ENCODE measurements at regions not wholly inside any gene's neighbourhood (a gene's known extent, or its start where the extent isn't known, plus 50 kb on each side); places are given as distances from the start of the nearest gene placed in this dataset.

GRCh38 chr5:56699538-56699937 is 115.8 kb upstream of the MAP3K1 start:
- Histone ChIP-seq H3K4me3 (ENCODE audit: low read length) (no peak overlapping the region), H3K9ac (ENCODE audit: low read length) (no peak overlapping the region), H3K27me3 (ENCODE audit: control insufficient read depth, insufficient read depth, low read length) (no peaks in the 10 kb centered on the region), H3K4me1 (ENCODE audit: control insufficient read depth, insufficient read depth, low read length) (peaks cover 15% of the 10 kb centered on the region), H3K36me3 (ENCODE audit: control insufficient read depth, insufficient read depth, low read length) (no peaks in the 10 kb centered on the region), H3K9me3 (ENCODE audit: control insufficient read depth, low read length) (no peaks in the 10 kb centered on the region)

- peaks cover 15% of the 10 kb centered on the region for H3K4me1 ChIP-seq (ENCODE audit: control insufficient read depth, insufficient read depth, low read length)
- H3K27me3 ChIP-seq (ENCODE audit: control insufficient read depth, insufficient read depth, low read length): no peaks in the 10 kb centered on the region
- H3K4me3 ChIP-seq (ENCODE audit: low read length): no peak overlapping the region
- H3K9ac ChIP-seq (ENCODE audit: low read length): no peak overlapping the region
- H3K9me3 ChIP-seq (ENCODE audit: control insufficient read depth, low read length): no peaks in the 10 kb centered on the region
- no peaks in the 10 kb centered on the region for H3K36me3 ChIP-seq (ENCODE audit: control insufficient read depth, insufficient read depth, low read length)
Measured at GRCh38 chr5:56698463-56699381, 116.6 kb upstream of the MAP3K1 start.

DNA sequence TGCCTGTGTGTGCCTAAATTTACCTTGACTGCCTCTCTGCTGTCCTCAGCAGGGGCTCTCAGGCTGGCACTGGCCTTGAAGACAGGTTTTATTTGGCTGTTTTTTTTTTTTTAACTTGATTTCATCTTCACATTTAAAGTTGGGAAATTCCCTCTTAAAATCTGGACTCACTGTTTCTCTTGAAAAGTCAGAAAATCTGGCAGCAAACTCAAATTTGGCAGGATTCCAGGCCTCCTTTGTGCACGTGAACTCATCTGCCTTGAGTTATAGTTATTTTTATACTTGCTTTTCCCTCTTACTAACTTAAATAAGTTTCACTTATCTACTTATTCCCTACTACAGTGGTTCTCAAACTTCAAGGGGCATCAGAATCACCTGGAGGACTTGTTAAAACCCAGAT is 118.4 kb upstream of the MAP3K1 start:
- H3K9ac ChIP-seq (ENCODE audit: low read length): no peak overlapping the region
- no peaks in the 10 kb centered on the region for H3K9me3 ChIP-seq (ENCODE audit: control insufficient read depth, low read length)
- H3K36me3 ChIP-seq (ENCODE audit: control insufficient read depth, insufficient read depth, low read length): no peaks in the 10 kb centered on the region
- H3K27me3 ChIP-seq (ENCODE audit: control insufficient read depth, insufficient read depth, low read length): no peaks in the 10 kb centered on the region
- H3K4me1 ChIP-seq (ENCODE audit: control insufficient read depth, insufficient read depth, low read length): peaks cover 28% of the 10 kb centered on the region
- no peak overlapping the region for H3K4me3 ChIP-seq (ENCODE audit: low read length)

- Histone ChIP-seq H3K9ac (ENCODE audit: low read length) (no peak overlapping the region), H3K4me1 (ENCODE audit: control insufficient read depth, insufficient read depth, low read length) (peaks cover 15% of the 10 kb centered on the region), H3K4me3 (ENCODE audit: low read length) (no peak overlapping the region), H3K36me3 (ENCODE audit: control insufficient read depth, insufficient read depth, low read length) (no peaks in the 10 kb centered on the region), H3K27me3 (ENCODE audit: control insufficient read depth, insufficient read depth, low read length) (no peaks in the 10 kb centered on the region), H3K9me3 (ENCODE audit: control insufficient read depth, low read length) (no peaks in the 10 kb centered on the region)
Measured at GRCh38 chr5:56693220-56693579, 122.1 kb upstream of the MAP3K1 start.

GRCh38 chr5:56692359-56693219 is 122.8 kb upstream of the MAP3K1 start:
- Histone ChIP-seq H3K4me1 (ENCODE audit: control insufficient read depth, insufficient read depth, low read length) (peaks cover 13% of the 10 kb centered on the region), H3K36me3 (ENCODE audit: control insufficient read depth, insufficient read depth, low read length) (no peaks in the 10 kb centered on the region), H3K9me3 (ENCODE audit: control insufficient read depth, low read length) (no peaks in the 10 kb centered on the region), H3K27me3 (ENCODE audit: control insufficient read depth, insufficient read depth, low read length) (no peaks in the 10 kb centered on the region), H3K4me3 (ENCODE audit: low read length) (no peak overlapping the region), H3K9ac (ENCODE audit: low read length) (no peak overlapping the region)

GRCh38 chr5:56688402-56688801 is 126.9 kb upstream of the MAP3K1 start:
- H3K36me3 ChIP-seq (ENCODE audit: control insufficient read depth, insufficient read depth, low read length): no peaks in the 10 kb centered on the region
- H3K4me1 ChIP-seq (ENCODE audit: control insufficient read depth, insufficient read depth, low read length): peaks cover 13% of the 10 kb centered on the region
- no peaks in the 10 kb centered on the region for H3K9me3 ChIP-seq (ENCODE audit: control insufficient read depth, low read length)
- no peaks in the 10 kb centered on the region for H3K27me3 ChIP-seq (ENCODE audit: control insufficient read depth, insufficient read depth, low read length)
- H3K4me3 ChIP-seq (ENCODE audit: low read length): no peak overlapping the region
- no peak overlapping the region for H3K9ac ChIP-seq (ENCODE audit: low read length)

- H3K36me3 ChIP-seq (ENCODE audit: control insufficient read depth, insufficient read depth, low read length): no peaks in the 10 kb centered on the region
- H3K4me3 ChIP-seq (ENCODE audit: low read length): no peak overlapping the region
- no peak overlapping the region for H3K9ac ChIP-seq (ENCODE audit: low read length)
- H3K27me3 ChIP-seq (ENCODE audit: control insufficient read depth, insufficient read depth, low read length): no peaks in the 10 kb centered on the region
- H3K4me1 ChIP-seq (ENCODE audit: control insufficient read depth, insufficient read depth, low read length): no peaks in the 10 kb centered on the region
- no peaks in the 10 kb centered on the region for H3K9me3 ChIP-seq (ENCODE audit: control insufficient read depth, low read length)
Measured at GRCh38 chr5:56686337-56687195, 128.8 kb upstream of the MAP3K1 start.

DNA sequence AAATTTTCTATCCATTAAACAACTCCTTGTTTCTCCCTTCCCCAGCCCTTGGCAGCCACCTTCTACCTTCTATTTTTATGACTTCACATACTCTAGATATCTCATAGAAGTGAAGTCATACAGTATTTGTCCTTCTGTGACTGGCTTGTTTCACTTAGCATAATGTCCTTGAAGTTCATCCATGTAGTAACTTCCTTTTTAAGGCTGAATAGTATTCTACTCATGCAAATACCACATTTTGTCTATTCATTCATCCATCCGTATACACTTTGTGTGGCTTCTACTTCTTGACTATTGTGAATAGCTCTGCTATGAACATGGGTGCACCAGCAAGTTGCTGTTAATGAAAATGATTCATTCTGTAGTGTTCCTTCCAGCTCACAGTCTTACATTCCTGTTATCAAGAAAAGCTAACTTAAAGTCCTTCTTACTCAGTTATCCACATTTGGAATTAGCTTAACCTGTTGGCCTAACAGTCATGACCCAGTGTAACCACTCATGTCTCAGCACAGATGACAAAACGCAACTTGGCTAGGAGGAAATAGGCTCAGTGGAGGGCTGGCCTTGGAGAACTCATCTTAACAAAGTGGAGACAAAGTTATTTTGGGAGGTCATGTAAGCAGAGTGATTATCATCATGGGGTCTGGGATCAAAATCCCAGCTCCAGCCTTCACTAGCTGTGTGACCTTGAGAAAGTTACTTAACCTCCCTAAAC is 129.7 kb upstream of the MAP3K1 start:
- H3K4me3 ChIP-seq (ENCODE audit: low read length): no peak overlapping the region
- H3K36me3 ChIP-seq (ENCODE audit: control insufficient read depth, insufficient read depth, low read length): no peaks in the 10 kb centered on the region
- H3K4me1 ChIP-seq (ENCODE audit: control insufficient read depth, insufficient read depth, low read length): no peaks in the 10 kb centered on the region
- H3K9ac ChIP-seq (ENCODE audit: low read length): no peak overlapping the region
- H3K27me3 ChIP-seq (ENCODE audit: control insufficient read depth, insufficient read depth, low read length): no peaks in the 10 kb centered on the region
- H3K9me3 ChIP-seq (ENCODE audit: control insufficient read depth, low read length): no peaks in the 10 kb centered on the region

DNA sequence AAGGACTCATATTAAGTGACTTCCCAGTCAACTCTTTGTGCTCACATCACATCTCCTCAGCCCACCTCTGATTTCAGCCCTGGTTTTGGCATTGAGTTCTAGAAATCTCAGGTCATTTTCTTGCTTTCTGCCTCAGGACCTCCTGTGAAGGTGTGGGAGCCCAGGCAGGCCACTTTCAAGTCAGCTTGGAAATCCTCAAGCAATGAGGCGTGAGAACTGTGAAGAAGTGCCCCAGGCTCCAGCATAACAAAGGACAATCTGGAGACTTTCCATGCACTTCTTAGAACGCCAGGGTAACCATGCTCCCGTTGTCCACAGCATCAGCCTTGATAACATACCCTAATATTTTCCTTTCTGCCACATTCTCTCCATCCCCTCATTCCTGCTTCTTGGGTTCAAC is 131.2 kb upstream of the MAP3K1 start:
- Histone ChIP-seq H3K27me3 (ENCODE audit: control insufficient read depth, insufficient read depth, low read length) (no peaks in the 10 kb centered on the region), H3K9me3 (ENCODE audit: control insufficient read depth, low read length) (no peaks in the 10 kb centered on the region), H3K4me3 (ENCODE audit: low read length) (no peak overlapping the region), H3K4me1 (ENCODE audit: control insufficient read depth, insufficient read depth, low read length) (no peaks in the 10 kb centered on the region), H3K9ac (ENCODE audit: low read length) (no peak overlapping the region), H3K36me3 (ENCODE audit: control insufficient read depth, insufficient read depth, low read length) (no peaks in the 10 kb centered on the region)

- H3K36me3 ChIP-seq (ENCODE audit: control insufficient read depth, insufficient read depth, low read length): no peaks in the 10 kb centered on the region
- H3K4me3 ChIP-seq (ENCODE audit: low read length): no peak overlapping the region
- no peaks in the 10 kb centered on the region for H3K27me3 ChIP-seq (ENCODE audit: control insufficient read depth, insufficient read depth, low read length)
- no peaks in the 10 kb centered on the region for H3K4me1 ChIP-seq (ENCODE audit: control insufficient read depth, insufficient read depth, low read length)
- no peaks in the 10 kb centered on the region for H3K9me3 ChIP-seq (ENCODE audit: control insufficient read depth, low read length)
- H3K9ac ChIP-seq (ENCODE audit: low read length): no peak overlapping the region
Measured at GRCh38 chr5:56683733-56684132, 131.6 kb upstream of the MAP3K1 start.

DNA sequence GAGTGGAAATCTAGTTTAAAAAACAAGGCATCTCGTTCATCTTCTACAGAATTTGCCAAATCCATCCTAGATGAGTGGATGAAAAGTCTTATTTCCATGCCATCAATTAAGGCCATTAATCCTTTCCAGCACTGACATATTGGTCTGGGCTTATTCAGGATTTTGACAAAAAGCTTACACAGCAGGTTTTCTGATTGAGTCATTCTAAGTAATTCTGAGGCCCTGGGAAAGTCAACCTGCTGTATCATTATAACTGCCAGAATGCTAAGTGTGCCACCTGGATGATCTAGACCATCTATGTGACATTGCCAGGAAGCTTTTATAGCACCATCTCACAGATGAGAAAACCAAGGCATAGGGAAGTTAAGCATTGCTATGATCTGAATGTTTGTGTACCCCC is 132.1 kb upstream of the MAP3K1 start:
- no peaks in the 10 kb centered on the region for H3K9me3 ChIP-seq (ENCODE audit: control insufficient read depth, low read length)
- H3K36me3 ChIP-seq (ENCODE audit: control insufficient read depth, insufficient read depth, low read length): no peaks in the 10 kb centered on the region
- no peaks in the 10 kb centered on the region for H3K27me3 ChIP-seq (ENCODE audit: control insufficient read depth, insufficient read depth, low read length)
- no peak overlapping the region for H3K4me3 ChIP-seq (ENCODE audit: low read length)
- H3K4me1 ChIP-seq (ENCODE audit: control insufficient read depth, insufficient read depth, low read length): no peaks in the 10 kb centered on the region
- no peak overlapping the region for H3K9ac ChIP-seq (ENCODE audit: low read length)

All from mucosa of stomach (tissue), 1 donor.